Epithelial cell of esophagus (primary cell): ENCODE measurements at regions not wholly inside any gene's neighbourhood (a gene's known extent, or its start where the extent isn't known, plus 50 kb on each side); places are given as distances from the start of the nearest gene placed in this dataset.

Experiments used
- DNase-seq: peaks from one replicate; pipeline ENCODE4 v3.0.0; 2010; ENCODE audit warnings: low read depth
- H3K4me3 ChIP-seq: 2 replicates; pipeline ENCODE4 v1.5.1; 2011; ENCODE audit warnings: mild to moderate bottlenecking, low read length, control low read depth
- TF ChIP-seq, protein P1 (sequence below): IDR thresholded peaks from 2 replicates; pipeline ENCODE4 v1.5.1; 2011; ENCODE audit warnings: low read depth, mild to moderate bottlenecking, low read length, control low read depth, inconsistent platforms; ENCODE audit not compliant: insufficient read depth; ENCODE audit errors: missing control alignments

DNA sequence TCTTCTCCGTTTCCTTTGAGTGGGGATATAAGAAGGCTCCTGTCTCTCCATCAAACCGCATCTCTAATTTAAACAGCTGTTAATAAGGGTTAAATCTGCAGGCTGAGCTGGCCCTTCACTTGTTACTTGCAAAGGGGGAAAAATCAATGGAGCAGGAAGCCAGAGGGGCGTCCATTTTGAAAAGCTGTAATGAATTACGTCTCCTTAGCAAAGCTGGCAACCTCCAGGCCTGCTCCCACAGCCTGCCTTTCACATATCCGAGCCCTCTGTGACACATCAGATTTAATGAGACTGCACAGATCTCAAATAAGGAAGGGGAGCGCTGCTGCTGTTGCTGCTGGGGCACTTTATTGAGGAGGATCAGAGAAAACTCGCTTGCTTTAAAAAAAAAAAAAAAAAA, 320.8 kb downstream of the BLID start:
- DNase-seq: no peak
- no peak overlapping the region for H3K4me3 ChIP-seq
- TF ChIP-seq, protein P1, sequence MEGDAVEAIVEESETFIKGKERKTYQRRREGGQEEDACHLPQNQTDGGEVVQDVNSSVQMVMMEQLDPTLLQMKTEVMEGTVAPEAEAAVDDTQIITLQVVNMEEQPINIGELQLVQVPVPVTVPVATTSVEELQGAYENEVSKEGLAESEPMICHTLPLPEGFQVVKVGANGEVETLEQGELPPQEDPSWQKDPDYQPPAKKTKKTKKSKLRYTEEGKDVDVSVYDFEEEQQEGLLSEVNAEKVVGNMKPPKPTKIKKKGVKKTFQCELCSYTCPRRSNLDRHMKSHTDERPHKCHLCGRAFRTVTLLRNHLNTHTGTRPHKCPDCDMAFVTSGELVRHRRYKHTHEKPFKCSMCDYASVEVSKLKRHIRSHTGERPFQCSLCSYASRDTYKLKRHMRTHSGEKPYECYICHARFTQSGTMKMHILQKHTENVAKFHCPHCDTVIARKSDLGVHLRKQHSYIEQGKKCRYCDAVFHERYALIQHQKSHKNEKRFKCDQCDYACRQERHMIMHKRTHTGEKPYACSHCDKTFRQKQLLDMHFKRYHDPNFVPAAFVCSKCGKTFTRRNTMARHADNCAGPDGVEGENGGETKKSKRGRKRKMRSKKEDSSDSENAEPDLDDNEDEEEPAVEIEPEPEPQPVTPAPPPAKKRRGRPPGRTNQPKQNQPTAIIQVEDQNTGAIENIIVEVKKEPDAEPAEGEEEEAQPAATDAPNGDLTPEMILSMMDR: no peak

DNA sequence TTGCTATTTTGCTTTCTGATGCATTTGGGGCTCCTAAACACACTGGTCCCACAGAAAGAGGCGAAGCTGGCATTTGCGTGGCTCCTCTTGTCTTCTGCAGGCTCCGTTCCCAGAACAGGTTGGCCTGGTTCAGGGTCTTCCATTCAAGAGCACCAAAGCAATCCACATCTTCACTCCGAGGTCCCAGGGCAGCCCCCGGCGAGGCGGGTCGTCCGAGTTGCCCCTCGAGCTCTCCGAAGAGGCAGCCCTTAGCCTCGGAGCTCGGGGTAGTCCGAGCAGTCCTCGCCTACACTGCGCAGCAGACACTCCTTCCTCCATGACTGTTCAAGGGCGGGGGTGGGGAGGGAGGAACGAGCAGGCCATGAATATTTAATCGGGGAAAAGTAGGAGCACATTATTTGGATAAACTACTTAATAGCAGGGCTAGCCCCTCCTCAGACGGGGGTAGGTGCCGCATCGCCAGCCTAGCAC, 321.3 kb downstream of the BLID start:
- no peak overlapping the region for H3K4me3 ChIP-seq
- no peak for DNase-seq
- TF ChIP-seq, protein P1: no peak

DNA sequence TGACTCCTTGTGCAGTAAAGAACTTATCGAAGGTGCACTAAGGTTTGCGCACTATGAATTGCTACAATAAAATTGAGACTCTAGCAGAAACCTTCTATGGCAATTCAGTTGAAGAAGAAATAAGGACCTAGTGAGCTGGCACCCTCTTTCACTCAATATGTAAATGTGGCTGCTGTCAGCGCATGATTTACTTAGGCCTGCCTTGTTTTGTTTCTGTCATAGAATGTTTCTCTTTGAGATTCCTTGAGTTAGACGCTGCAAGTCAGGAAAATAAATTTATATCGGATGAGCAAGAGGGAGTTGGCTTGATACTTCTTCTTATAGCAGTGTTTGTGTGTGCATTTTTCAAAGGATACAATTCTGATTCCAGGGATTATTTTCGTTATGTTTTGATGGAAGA, 322.1 kb downstream of the BLID start:
- H3K4me3 ChIP-seq: no peak overlapping the region
- TF ChIP-seq, protein P1: no peak
- no peak for DNase-seq

DNA sequence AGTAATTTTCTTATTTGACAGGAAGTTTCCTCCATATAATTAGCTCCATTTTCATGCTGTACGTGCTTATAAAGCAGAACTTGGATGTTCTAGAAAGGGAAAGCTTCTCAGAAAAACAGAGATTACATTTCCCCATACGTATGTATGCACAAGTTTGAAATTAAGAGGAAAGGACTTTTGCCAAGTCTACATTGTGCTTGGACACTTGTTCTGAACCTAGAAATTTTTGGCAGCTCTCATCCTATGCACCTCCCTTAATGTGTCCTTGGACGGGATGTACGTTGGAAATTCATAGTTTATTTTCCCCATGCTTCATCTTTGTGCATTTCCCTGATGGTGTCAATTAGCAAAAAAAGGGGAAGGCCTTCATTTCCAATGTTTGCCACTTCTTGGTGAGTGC, 322.7 kb downstream of the BLID start:
- DNase-seq: no peak
- H3K4me3 ChIP-seq: no peak overlapping the region
- TF ChIP-seq, protein P1: no peak

DNA sequence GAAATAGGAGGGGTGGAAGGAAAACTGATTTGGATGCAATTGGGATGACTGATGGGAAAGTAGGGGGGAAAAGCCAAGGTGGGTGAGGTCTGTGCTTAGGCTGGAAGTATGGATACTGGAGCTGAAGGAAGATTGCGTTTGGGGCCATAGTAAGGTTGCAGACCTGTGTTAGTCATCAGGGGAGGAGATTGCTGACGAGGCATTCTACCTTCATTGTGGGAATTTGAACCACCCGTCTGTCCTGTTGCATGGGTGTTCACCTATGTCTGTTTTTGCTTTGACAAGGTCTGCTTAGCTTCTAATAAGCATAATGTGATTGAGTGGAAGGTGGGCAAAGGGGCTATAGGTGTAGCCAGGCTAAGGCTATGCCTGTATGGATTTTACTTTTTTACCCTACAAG, 323.8 kb downstream of the BLID start:
- DNase-seq: peak; percentile 8
- TF ChIP-seq, protein P1: no peak
- no peak overlapping the region for H3K4me3 ChIP-seq

DNA sequence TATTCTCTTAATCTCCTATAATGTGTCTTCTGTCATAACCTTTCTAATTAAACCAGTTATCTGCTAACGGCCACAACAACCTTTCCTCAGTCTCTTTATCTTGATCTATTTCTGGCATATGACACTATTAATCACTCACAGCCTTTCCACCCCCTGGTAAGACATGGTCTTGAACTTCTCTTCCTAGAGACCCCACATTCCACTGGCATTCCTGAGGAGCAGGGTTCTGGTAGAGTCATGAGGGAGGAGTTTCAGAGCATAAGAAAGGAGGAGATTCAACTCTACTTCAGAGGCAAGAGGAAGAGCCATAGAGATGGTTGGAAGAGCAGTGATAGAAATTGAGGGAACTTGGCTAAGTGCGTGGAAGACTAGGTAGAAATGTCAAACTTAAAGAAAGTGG, 325.6 kb downstream of the BLID start:
- no peak for DNase-seq
- no peak overlapping the region for H3K4me3 ChIP-seq
- TF ChIP-seq, protein P1: no peak

DNA sequence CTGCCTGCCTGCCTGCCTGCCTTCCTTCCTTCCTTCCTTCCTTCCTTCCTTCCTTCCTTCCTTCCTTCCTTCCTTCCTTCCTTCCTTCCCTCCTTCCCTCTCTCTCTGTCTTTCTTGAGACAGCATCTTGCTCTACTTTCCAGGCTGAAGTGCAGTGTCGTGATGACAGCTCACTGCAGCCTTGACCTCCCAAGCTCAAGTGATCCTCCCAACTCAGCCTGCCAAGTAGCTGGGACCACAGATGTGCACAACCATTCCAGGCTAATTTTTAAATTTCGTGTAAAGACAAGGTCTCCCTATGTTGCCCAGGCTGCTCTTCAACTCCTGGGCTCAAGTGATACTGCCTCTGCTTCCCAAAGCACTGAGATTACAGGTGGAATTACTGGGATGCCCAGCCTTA, 328.2 kb upstream of the SORL1-AS1 start:
- TF ChIP-seq, protein P1: no peak
- H3K4me3 ChIP-seq: no peak overlapping the region
- DNase-seq: no peak
